HEK293 (cell line): ENCODE measurements at regions not wholly inside any gene's neighbourhood (a gene's known extent, or its start where the extent isn't known, plus 50 kb on each side); places are given as distances from the start of the nearest gene placed in this dataset.

Source experiments
- KLF10 ChIP-seq: fragments of 450-650 bp; IDR thresholded peaks from 2 replicates; pipeline ENCODE4 v1.5.1; 2018; ENCODE audit warnings: missing biosample characterization, mild to moderate bottlenecking, missing genetic modification characterization
- ZFP3 ChIP-seq: fragments of 450-650 bp; formaldehyde crosslinking; IDR thresholded peaks from 2 replicates; pipeline ENCODE4 v1.5.1; 2016; ENCODE audit warnings: low read depth, missing biosample characterization, missing genetic modification characterization
- ZFP37 ChIP-seq: fragments of 450-650 bp; formaldehyde crosslinking; IDR thresholded peaks from 2 replicates; pipeline ENCODE4 v1.5.1; 2016; ENCODE audit warnings: missing biosample characterization, missing genetic modification characterization
- ZNF114 ChIP-seq: fragments of 450-650 bp; formaldehyde crosslinking; IDR thresholded peaks from 2 replicates; pipeline ENCODE4 v1.5.0; 2017; ENCODE audit warnings: missing biosample characterization, missing genetic modification characterization
- ZNF202 ChIP-seq: fragments of 450-650 bp; formaldehyde crosslinking; IDR thresholded peaks from 2 replicates; pipeline ENCODE4 v1.5.1; 2016; ENCODE audit warnings: missing biosample characterization, missing genetic modification characterization, borderline replicate concordance
- ZNF274 ChIP-seq, 2 experiments: fragments of 200-500 bp in 1 of 2; fragments of 450-650 bp in 1 of 2; sonication (Bioruptor generic) in 1 of 2; formaldehyde crosslinking in 1 of 2; IDR thresholded peaks; 2 replicates each; pipeline versions ENCODE4 v1.5.1 to v1.6.1; 2014 to 2016; ENCODE audit warnings: borderline replicate concordance in 1 of 2, inconsistent platforms in 1 of 2, low read length in 1 of 2, missing biosample characterization in 1 of 2, missing genetic modification characterization in 1 of 2
- ZNF544 ChIP-seq: fragments of 450-650 bp; formaldehyde crosslinking; IDR thresholded peaks from 2 replicates; pipeline ENCODE4 v1.5.0; 2017; ENCODE audit warnings: missing biosample characterization, missing genetic modification characterization
- ZNF707 ChIP-seq: fragments of 450-650 bp; formaldehyde crosslinking; IDR thresholded peaks from 2 replicates; pipeline ENCODE4 v1.5.1; 2016; ENCODE audit warnings: missing biosample characterization, missing genetic modification characterization
- TF ChIP-seq, protein P1 (sequence below): fragments of 450-650 bp; formaldehyde crosslinking; IDR thresholded peaks from 2 replicates; pipeline ENCODE4 v1.5.1; 2016; ENCODE audit warnings: missing biosample characterization, missing genetic modification characterization
- TF ChIP-seq, protein P2 (sequence below): fragments of 450-650 bp; formaldehyde crosslinking; IDR thresholded peaks from 2 replicates; pipeline ENCODE4 v1.5.1; 2016; ENCODE audit warnings: missing biosample characterization, missing genetic modification characterization, low read depth

DNA sequence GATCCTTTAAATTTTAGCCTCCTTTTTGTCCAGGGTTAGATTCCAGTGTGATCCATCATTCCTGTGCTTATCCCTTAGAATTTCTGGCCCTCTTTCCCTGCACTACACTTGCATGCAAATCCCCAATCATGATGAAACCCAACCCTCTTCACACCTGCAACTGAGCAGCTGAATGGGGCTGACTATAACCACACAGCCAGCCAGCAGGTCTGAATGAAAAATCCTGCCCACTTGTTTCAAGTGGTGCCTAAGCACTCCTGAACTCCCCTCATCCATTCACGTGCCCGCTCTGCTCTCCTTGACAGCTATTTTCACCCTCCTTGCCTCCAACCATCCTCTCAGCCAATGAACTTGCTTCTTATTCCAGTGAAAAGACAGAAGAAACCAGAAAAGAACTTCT lies 80.5 kb upstream of the AFF3 start:
- no peak for TF ChIP-seq ZNF114
- TF ChIP-seq, protein P1, sequence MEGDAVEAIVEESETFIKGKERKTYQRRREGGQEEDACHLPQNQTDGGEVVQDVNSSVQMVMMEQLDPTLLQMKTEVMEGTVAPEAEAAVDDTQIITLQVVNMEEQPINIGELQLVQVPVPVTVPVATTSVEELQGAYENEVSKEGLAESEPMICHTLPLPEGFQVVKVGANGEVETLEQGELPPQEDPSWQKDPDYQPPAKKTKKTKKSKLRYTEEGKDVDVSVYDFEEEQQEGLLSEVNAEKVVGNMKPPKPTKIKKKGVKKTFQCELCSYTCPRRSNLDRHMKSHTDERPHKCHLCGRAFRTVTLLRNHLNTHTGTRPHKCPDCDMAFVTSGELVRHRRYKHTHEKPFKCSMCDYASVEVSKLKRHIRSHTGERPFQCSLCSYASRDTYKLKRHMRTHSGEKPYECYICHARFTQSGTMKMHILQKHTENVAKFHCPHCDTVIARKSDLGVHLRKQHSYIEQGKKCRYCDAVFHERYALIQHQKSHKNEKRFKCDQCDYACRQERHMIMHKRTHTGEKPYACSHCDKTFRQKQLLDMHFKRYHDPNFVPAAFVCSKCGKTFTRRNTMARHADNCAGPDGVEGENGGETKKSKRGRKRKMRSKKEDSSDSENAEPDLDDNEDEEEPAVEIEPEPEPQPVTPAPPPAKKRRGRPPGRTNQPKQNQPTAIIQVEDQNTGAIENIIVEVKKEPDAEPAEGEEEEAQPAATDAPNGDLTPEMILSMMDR (tag by site-specific recombination): no peak
- TF ChIP-seq ZNF707 (tag by site-specific recombination): no peak
- TF ChIP-seq ZNF274 (IDR thresholded peaks at IDR 0.05; ENCODE audit: low read length): no peak
- TF ChIP-seq ZNF274 (tag by site-specific recombination; IDR thresholded peaks at IDR 0.05; ENCODE audit: borderline replicate concordance): no peak
- TF ChIP-seq ZNF202 (tag by site-specific recombination): no peak
- TF ChIP-seq KLF10: no peak
- TF ChIP-seq, protein P2, sequence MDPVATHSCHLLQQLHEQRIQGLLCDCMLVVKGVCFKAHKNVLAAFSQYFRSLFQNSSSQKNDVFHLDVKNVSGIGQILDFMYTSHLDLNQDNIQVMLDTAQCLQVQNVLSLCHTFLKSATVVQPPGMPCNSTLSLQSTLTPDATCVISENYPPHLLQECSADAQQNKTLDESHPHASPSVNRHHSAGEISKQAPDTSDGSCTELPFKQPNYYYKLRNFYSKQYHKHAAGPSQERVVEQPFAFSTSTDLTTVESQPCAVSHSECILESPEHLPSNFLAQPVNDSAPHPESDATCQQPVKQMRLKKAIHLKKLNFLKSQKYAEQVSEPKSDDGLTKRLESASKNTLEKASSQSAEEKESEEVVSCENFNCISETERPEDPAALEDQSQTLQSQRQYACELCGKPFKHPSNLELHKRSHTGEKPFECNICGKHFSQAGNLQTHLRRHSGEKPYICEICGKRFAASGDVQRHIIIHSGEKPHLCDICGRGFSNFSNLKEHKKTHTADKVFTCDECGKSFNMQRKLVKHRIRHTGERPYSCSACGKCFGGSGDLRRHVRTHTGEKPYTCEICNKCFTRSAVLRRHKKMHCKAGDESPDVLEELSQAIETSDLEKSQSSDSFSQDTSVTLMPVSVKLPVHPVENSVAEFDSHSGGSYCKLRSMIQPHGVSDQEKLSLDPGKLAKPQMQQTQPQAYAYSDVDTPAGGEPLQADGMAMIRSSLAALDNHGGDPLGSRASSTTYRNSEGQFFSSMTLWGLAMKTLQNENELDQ (tag by site-specific recombination): no peak
- TF ChIP-seq ZNF544 (tag by site-specific recombination): no peak
- no peak for TF ChIP-seq ZFP3 (tag by site-specific recombination)
- no peak for TF ChIP-seq ZFP37
